ENCODE measurements at regions not wholly inside any gene's neighbourhood (a gene's known extent, or its start where the extent isn't known, plus 50 kb on each side); places are given as distances from the start of the nearest gene placed in this dataset.
A peak's percentile ranks its signal among the peaks of the same experiment; 100 is the strongest.

DNA sequence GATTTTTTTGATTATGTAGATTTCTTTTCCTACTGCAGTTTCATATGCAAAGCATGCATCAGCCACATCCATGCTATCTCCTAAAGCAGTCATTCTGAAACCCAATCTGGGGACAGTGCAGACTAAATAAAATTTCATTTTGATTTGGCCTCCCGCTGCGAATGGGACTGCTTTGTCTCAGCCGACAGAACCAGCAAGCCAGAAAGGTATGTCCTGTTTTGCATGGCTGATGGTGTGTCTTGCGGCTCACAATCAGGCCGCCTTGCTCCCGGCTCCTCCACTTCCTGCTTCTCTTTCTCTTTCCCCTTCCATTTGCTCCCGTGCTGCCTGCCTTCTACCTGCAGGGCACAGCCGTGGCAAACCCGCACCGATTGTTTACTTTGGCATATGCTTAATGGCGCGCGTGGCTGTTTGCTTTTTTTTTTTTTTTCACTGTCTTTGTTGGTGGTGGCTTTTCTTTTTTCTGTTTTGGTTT lies 419.6 kb upstream of the POU3F3 start:
- Histone ChIP-seq H3K4me1 (ENCODE audit: low read depth, poor library complexity, severe bottlenecking) (peaks cover 13% of the 10 kb centered on the region), H3K27me3 (ENCODE audit: insufficient read depth, low read depth) (no peaks in the 10 kb centered on the region), H2AFZ (ENCODE audit: low read depth) (peak overlapping the region; percentile 95), H3K79me2 (ENCODE audit: insufficient read depth, low read depth) (no peaks in the 10 kb centered on the region), H3K27ac (peak overlapping the region; percentile 46; the same call in 1 of the 2 replicates), H3K9ac (peak overlapping the region; percentile 49; the same call in 1 of the 2 replicates), H4K20me1 (ENCODE audit: insufficient read depth) (no peaks in the 10 kb centered on the region), H3K4me3 (IDR thresholded peaks at IDR 0.05; ENCODE audit: insufficient read depth, low read depth, low read length) (no peak overlapping the region), H3K4me2 (peak overlapping the region; percentile 74), H3K36me3 (ENCODE audit: insufficient read depth) (no peaks in the 10 kb centered on the region)
- TF ChIP-seq CTCF (conservative IDR thresholded peaks at IDR 0.05; ENCODE audit: low read depth, low read length) = no peak

- H3K4me2 ChIP-seq = peak overlapping the region; percentile 74
- H3K27ac ChIP-seq = peak overlapping the region; percentile 46; the same call in 1 of the 2 replicates
- no peak overlapping the region for H3K4me3 ChIP-seq (IDR thresholded peaks at IDR 0.05; ENCODE audit: insufficient read depth, low read depth, low read length)
- H3K27me3 ChIP-seq (ENCODE audit: insufficient read depth, low read depth) = no peaks in the 10 kb centered on the region
- no peak for TF ChIP-seq CTCF (conservative IDR thresholded peaks at IDR 0.05; ENCODE audit: low read depth, low read length)
- no peaks in the 10 kb centered on the region for H3K36me3 ChIP-seq (ENCODE audit: insufficient read depth)
- H3K4me1 ChIP-seq (ENCODE audit: low read depth, poor library complexity, severe bottlenecking) = peaks cover 13% of the 10 kb centered on the region
- H3K79me2 ChIP-seq (ENCODE audit: insufficient read depth, low read depth) = no peaks in the 10 kb centered on the region
- H4K20me1 ChIP-seq (ENCODE audit: insufficient read depth) = no peaks in the 10 kb centered on the region
- H2AFZ ChIP-seq (ENCODE audit: low read depth) = peak overlapping the region; percentile 95
- H3K9ac ChIP-seq = peak overlapping the region; percentile 49; the same call in 1 of the 2 replicates
These were observed 418.9 kb upstream of the POU3F3 start for GRCh38 chr2:104434966-104435365.

DNA sequence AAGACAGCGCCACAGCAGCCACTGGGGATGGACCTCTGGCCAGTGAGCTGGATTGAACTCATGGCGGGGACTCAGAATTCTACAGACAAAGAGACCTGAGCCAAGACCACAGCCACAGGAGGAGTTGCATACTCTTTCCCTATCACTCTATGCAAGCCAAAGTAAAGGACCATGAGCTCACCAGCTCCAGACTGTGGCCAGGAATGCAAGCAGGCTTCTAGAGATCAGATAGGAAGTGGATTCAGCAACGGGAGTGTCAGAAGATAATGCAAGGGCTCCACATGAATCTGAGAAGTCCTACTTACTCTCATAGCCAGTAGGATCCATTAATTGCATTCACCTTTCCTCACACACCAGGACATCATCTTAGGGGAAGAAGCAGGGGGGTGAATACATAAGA lies 415.4 kb upstream of the POU3F3 start:
- Histone ChIP-seq H3K27me3 (ENCODE audit: insufficient read depth, low read depth) (no peaks in the 10 kb centered on the region), H3K27ac (no peak overlapping the region), H3K4me2 (no peak overlapping the region), H3K4me1 (ENCODE audit: low read depth, poor library complexity, severe bottlenecking) (peaks cover 12% of the 10 kb centered on the region), H2AFZ (ENCODE audit: low read depth) (no peak overlapping the region), H4K20me1 (ENCODE audit: insufficient read depth) (no peaks in the 10 kb centered on the region), H3K36me3 (ENCODE audit: insufficient read depth) (no peaks in the 10 kb centered on the region), H3K4me3 (IDR thresholded peaks at IDR 0.05; ENCODE audit: insufficient read depth, low read depth, low read length) (no peak overlapping the region), H3K9ac (no peak overlapping the region), H3K79me2 (ENCODE audit: insufficient read depth, low read depth) (no peaks in the 10 kb centered on the region)
- TF ChIP-seq CTCF (conservative IDR thresholded peaks at IDR 0.05; ENCODE audit: low read depth, low read length) = no peak

DNA sequence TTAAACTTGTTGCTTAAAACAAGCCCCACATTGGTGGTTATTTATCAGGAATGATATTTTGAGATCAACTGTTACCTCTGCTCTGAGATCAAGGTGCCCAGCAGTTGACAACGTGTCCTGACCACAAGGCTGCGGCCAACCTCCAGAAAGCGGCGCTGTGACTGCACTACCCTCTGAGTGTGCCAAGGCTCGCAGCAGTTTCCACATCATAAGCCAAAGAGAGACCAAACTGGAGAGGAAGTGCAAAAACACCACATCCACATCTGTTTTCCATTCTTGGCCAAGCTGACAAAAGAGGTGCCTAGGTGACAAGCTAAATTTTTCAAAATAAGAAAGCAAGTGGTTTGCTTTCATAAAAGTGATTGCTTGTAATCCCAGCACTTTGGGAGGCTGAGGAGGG lies 410.8 kb upstream of the POU3F3 start:
- no peak overlapping the region for H2AFZ ChIP-seq (ENCODE audit: low read depth)
- peaks cover 4% of the 10 kb centered on the region for H3K4me1 ChIP-seq (ENCODE audit: low read depth, poor library complexity, severe bottlenecking)
- no peak overlapping the region for H3K4me2 ChIP-seq
- H3K27ac ChIP-seq = no peak overlapping the region
- TF ChIP-seq CTCF (conservative IDR thresholded peaks at IDR 0.05; ENCODE audit: low read depth, low read length) = no peak
- H3K9ac ChIP-seq = no peak overlapping the region
- H3K36me3 ChIP-seq (ENCODE audit: insufficient read depth) = no peaks in the 10 kb centered on the region
- no peaks in the 10 kb centered on the region for H3K27me3 ChIP-seq (ENCODE audit: insufficient read depth, low read depth)
- no peaks in the 10 kb centered on the region for H3K79me2 ChIP-seq (ENCODE audit: insufficient read depth, low read depth)
- no peak overlapping the region for H3K4me3 ChIP-seq (IDR thresholded peaks at IDR 0.05; ENCODE audit: insufficient read depth, low read depth, low read length)
- H4K20me1 ChIP-seq (ENCODE audit: insufficient read depth) = no peaks in the 10 kb centered on the region
